ENCODE measurements at regions not wholly inside any gene's neighbourhood (a gene's known extent, or its start where the extent isn't known, plus 50 kb on each side); places are given as distances from the start of the nearest gene placed in this dataset.

- no peak for DNase-seq
Observed at GRCh38 chr1:88191917-88192316, 492.2 kb upstream of the PKN2 start.

DNA sequence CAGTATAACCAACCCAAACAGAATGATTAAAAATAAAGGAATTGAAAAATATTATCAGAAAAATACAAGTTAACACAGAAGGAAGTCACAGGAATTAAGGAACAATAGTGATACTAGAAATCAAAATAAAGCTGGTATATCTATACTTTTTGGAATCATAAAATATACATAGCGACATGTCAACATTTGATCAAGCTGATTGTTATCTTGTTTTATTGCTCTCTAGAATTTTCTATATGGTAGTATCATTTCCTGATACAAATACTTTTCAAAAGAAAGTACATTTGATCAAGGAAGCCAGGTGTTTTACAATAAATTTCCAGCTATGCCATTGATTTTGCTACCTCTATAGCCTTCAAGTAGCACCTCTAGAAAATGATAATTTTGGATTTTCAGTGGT is 489.5 kb upstream of the PKN2 start:
- DNase-seq = no peak

DNA sequence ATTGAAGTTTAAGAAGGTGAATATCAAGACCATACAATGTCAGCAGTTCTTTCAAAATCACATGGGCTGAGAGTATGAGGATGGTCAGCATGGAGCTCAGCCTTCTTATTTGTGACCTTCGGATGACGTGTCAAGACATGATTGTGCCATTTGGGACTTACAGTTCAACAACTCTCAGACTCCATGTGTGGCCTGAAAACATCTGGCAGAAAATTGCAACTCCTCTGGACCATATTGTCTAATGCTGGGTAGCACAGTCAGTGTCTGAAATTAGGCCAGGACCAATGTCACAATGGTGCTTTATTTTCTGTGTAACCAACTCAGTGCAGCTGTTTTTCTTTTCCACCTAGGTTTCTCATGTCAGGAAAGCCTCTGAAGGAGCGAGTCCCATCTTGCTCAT is 483.5 kb upstream of the PKN2 start:
- DNase-seq = no peak

GRCh38 chr1:88204111-88204510 is 480.0 kb upstream of the PKN2 start:
- no peak for DNase-seq

GRCh38 chr1:88204612-88205167 is 479.4 kb upstream of the PKN2 start:
- DNase-seq = no peak

GRCh38 chr1:88208389-88208788 is 475.7 kb upstream of the PKN2 start:
- no peak for DNase-seq

GRCh38 chr1:88210103-88210787 is 473.8 kb upstream of the PKN2 start:
- no peak for DNase-seq

GRCh38 chr1:88216441-88216840 is 467.6 kb upstream of the PKN2 start:
- no peak for DNase-seq

GRCh38 chr1:88217386-88217785 is 466.7 kb upstream of the PKN2 start:
- DNase-seq = no peak

- DNase-seq = no peak
Observed at GRCh38 chr1:88219521-88219920, 464.6 kb upstream of the PKN2 start.

- no peak for DNase-seq
Observed at GRCh38 chr1:88221411-88221810, 462.7 kb upstream of the PKN2 start.

DNA sequence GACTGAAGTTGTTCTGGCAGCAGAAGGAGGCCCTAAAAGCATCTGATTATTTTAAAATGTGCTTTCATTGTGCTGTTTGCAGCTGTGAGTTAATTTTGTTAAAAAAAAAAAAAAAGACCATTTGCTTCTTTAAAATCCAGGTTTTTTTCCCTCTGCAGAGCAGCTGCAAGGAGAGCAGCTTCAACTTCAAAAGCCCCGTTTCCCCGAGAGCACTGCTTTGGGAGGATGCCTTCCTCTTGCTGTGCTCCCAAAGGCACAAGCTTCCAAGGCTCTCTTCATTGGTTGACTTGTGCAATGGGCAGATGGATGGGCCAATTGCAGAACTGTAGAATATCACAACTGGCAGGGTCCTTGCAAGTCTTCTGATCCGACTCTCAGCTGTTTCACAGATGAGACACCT is 459.2 kb upstream of the PKN2 start:
- DNase-seq = no peak

DNA sequence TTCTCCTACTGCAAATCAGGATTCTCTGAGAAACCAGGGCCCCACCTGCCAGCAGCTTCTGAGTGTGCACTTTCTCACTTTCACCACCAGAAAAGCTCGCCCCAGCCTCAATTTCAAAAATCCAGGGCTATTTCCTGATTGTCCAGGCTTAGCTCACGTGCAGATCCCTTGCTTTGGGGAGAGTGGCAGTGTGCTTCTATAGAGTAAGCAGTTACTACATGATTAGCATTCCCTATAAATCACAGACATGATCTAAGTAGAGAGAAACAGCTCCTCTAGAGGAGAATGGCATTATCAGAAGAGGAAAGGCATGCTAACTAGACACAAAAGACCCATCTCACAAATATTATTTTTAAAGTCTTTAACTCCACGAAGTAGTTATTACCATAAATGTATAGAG is 456.0 kb upstream of the PKN2 start:
- no peak for DNase-seq

DNA sequence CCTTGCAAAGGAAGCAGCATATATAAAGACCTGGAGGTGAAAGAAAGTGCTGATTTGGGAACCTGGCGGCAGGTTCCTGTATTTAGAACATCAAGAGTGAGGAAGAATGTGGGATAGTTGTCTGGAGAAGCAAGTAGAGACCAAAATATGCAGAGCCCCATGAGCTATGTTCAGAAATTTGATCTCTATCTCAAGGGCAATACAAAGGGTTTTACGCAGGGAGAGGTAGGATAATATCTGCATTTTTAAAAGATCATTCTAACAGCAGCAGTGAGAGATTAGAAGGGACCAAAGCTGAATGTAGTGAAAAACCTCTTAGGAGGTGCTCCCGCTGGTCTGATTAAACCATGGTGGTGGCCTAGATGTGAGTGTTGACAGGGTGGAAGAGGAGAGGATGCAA is 453.9 kb upstream of the PKN2 start:
- no peak for DNase-seq

- no peak for DNase-seq
Observed at GRCh38 chr1:88237058-88237457, 447.0 kb upstream of the PKN2 start.

DNA sequence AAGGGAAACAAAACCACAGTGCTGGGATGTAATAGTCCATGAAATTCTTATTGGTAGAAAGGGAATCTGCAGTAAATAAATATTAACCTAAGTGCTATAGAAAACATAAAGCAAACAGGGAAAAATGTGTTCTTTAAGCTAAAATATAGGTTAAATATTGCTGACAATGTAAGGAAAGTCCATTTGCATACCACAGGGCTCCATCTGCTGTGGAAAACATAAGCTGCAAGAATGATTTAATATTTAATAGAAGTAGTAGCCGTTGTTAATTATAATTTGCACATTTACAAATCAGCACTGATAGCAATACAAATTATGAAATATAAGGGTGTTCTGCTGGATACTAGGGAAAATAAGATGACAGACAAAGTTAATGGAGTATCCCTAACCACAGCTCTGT is 444.9 kb upstream of the PKN2 start:
- DNase-seq = no peak

DNA sequence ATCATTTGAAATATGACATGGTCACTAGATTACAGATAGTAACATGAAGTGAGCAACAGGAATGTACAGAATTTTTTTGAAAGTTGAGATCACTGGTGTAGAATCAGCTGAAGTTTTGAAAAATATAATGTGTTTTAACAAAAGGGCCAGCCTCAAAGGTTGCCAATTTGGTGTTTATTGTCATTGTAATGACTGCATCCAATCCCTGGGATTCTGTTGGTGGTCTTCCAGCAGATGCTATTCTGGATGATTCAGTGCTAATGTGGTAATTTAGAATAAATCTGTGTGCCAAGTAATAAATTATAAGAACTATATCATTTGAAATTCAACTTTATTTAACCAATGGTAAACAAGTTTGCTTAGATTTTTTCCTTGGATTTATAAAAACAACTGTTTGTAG is 436.4 kb upstream of the PKN2 start:
- DNase-seq = no peak

- no peak for DNase-seq
Observed at GRCh38 chr1:88250915-88251314, 433.2 kb upstream of the PKN2 start.

- no peak for DNase-seq
Observed at GRCh38 chr1:88252745-88253144, 431.3 kb upstream of the PKN2 start.

- DNase-seq = no peak
Observed at GRCh38 chr1:88265606-88266005, 418.5 kb upstream of the PKN2 start.

DNA sequence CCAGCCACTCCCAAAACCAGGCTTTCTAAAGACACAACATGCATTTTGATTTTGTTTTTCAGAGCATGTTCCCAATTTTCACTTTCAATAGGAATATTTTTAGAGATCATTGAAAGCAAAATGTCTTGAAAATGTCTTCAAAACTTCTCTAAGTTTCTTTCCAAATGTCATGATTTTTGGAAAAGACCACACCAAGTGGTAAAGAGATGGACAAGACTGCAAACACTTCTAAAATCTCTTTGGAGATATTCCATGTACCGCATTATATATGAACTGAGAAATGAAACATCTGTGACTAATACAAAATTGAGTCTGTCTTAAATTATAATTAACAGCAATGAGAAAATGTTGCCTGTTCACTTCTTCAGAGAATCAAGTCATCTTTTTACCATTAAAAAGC is 418.0 kb upstream of the PKN2 start:
- no peak for DNase-seq

DNA sequence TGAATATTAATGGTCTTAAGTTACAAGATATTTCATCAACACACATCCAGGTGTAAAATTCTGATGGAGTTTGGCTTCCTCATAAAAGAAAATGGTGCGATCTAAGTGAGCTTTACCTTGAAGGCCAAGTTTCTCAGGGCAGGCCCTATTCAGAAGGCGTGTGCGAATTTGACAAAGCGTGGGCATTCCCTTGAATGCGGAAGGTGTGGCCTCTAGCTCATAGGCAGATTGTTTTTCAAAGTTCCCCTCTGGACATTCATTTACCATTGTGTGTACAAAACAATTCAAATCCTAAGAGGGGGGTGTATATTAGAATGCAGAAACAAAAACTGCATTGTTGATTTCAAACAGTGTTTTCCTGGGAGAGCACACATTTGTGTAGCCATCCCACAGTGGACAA is 411.9 kb upstream of the PKN2 start:
- DNase-seq = no peak

- no peak for DNase-seq
Observed at GRCh38 chr1:88274431-88274830, 409.6 kb upstream of the PKN2 start.

DNA sequence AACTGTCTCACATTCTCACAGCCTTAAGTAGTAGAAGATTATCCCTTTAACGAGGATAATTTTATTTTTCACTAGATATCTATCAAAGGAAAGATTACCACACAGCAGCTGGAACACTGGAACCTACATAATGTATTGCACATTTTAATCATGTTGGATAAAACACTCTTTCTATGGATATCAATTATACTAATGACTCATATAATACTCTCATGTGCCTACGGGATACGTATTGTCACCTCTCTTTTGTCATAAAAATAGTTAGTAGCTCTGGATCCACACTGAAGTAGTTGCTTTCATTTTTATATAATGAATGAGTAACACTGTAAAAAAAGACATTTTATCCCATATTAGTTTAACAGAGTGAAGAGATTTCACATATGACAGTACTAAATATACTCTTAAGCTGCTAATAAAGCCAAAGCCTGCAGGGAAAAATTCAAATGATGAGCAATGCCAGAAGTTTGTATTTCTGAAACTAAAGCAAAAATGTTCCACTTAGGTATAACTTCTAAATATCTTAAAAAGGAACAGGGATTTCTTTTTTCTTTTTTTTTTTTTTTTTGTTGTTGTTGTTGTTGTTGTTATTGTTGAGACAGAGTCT is 408.7 kb upstream of the PKN2 start:
- DNase-seq = no peak

DNA sequence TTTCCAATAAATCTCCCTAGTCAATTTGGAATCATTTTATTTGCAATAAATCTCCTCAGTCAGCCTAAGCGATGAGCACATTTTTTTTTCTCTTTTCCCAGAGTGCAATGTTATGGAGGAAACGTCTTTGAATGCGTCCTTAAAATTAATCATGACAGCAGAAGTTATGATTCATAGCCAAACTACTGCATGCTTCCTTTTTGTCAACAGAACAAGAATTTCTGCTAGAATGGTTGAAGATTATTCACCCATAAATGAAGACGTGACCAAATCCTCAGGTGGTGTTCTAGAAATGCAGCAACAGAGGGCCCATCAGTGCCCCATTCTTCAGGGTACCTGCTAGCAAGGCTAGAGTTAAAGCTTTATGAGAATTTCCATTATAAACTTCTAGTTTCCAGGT is 407.9 kb upstream of the PKN2 start:
- DNase-seq = no peak
